Duodenal mucosa (tissue), 2 donors: ENCODE measurements at regions not wholly inside any gene's neighbourhood (a gene's known extent, or its start where the extent isn't known, plus 50 kb on each side); places are given as distances from the start of the nearest gene placed in this dataset.
"Not testable (repeated sequence)": the region's sequence is repeated elsewhere in the genome, so short reads cannot be mapped to it uniquely, and the experiment has no call there.

Experiments
- H3K27ac ChIP-seq: one replicate; pipeline ENCODE4 v1.7.0; 2013; ENCODE audit warnings: low read depth, low read length
- H3K27me3 ChIP-seq, 2 donors: one replicate each; pipeline ENCODE4 v1.7.0; 2013; ENCODE audit warnings: low read length in 2 of 2, control low read depth in 1 of 2; ENCODE audit not compliant: insufficient read depth in 2 of 2, control insufficient read depth in 1 of 2
- H3K36me3 ChIP-seq, 2 donors: one replicate each; pipeline ENCODE4 v1.7.0; 2013; ENCODE audit warnings: low read length in 2 of 2, control low read depth in 1 of 2; ENCODE audit not compliant: insufficient read depth in 2 of 2, control insufficient read depth in 1 of 2
- H3K4me1 ChIP-seq, 2 donors: one replicate each; pipeline ENCODE4 v1.7.0; 2013; ENCODE audit warnings: low read length in 2 of 2, control low read depth in 1 of 2; ENCODE audit not compliant: insufficient read depth in 2 of 2, control insufficient read depth in 1 of 2
- H3K4me3 ChIP-seq, 2 donors: one replicate each; pipeline ENCODE4 v1.7.0; 2013; ENCODE audit warnings: low read length in 2 of 2, low read depth in 1 of 2
- H3K9ac ChIP-seq, 2 donors: one replicate each; pipeline ENCODE4 v1.7.0; 2013; ENCODE audit warnings: low read length in 2 of 2, low read depth in 1 of 2
- H3K9me3 ChIP-seq, 2 donors: one replicate each; pipeline ENCODE4 v1.7.0; 2013; ENCODE audit warnings: low read length in 2 of 2, control low read depth in 1 of 2; ENCODE audit not compliant: control insufficient read depth in 1 of 2

- H3K9me3 ChIP-seq = no peaks in the 10 kb centered on the region
- H3K9ac ChIP-seq = no peak overlapping the region
- no peaks in the 10 kb centered on the region for H3K36me3 ChIP-seq
- no peak overlapping the region for H3K4me3 ChIP-seq
- no peaks in the 10 kb centered on the region for H3K4me1 ChIP-seq
- H3K27me3 ChIP-seq = no peaks in the 10 kb centered on the region
- H3K27ac ChIP-seq = no peak overlapping the region
Observed at GRCh38 chr12:16789204-16789790, 183.3 kb upstream of the LMO3 start.

- H3K27ac ChIP-seq = no peak overlapping the region
- H3K36me3 ChIP-seq = no peaks in the 10 kb centered on the region
Observed at GRCh38 chr12:16788506-16789203, 182.7 kb upstream of the LMO3 start.

GRCh38 chr12:16785953-16786352 lies 180.0 kb upstream of the LMO3 start:
- Histone ChIP-seq H3K27ac (no peak overlapping the region), H3K9me3 (no peaks in the 10 kb centered on the region), H3K27me3 (no peaks in the 10 kb centered on the region), H3K9ac (no peak overlapping the region), H3K36me3 (no peaks in the 10 kb centered on the region), H3K4me1 (no peaks in the 10 kb centered on the region), H3K4me3 (no peak overlapping the region)

More at GRCh38 chr12:16788506-16789203, 182.7 kb upstream of the LMO3 start:
- Histone ChIP-seq H3K9me3 (no peaks in the 10 kb centered on the region), H3K4me1 (no peaks in the 10 kb centered on the region), H3K27me3 (no peaks in the 10 kb centered on the region), H3K9ac (no peak overlapping the region), H3K4me3 (no peak overlapping the region)

GRCh38 chr12:16785524-16785923 lies 179.6 kb upstream of the LMO3 start:
- H3K27ac ChIP-seq = no peak overlapping the region
- no peaks in the 10 kb centered on the region for H3K36me3 ChIP-seq
- H3K4me1 ChIP-seq = no peaks in the 10 kb centered on the region
- no peak overlapping the region for H3K4me3 ChIP-seq
- H3K9ac ChIP-seq = no peak overlapping the region
- H3K9me3 ChIP-seq = no peaks in the 10 kb centered on the region
- no peaks in the 10 kb centered on the region for H3K27me3 ChIP-seq

GRCh38 chr12:16769129-16769528 lies 163.2 kb upstream of the LMO3 start:
- H3K4me1 ChIP-seq, H3K4me3 ChIP-seq, H3K9me3 ChIP-seq, H3K36me3 ChIP-seq, H3K27me3 ChIP-seq, H3K9ac ChIP-seq, H3K27ac ChIP-seq: not testable (repeated sequence)

- Histone ChIP-seq H3K36me3 (no peaks in the 10 kb centered on the region), H3K9ac (no peak overlapping the region), H3K27ac (no peak overlapping the region), H3K4me1 (no peaks in the 10 kb centered on the region), H3K4me3 (no peak overlapping the region), H3K27me3 (no peaks in the 10 kb centered on the region), H3K9me3 (no peaks in the 10 kb centered on the region)
Observed at GRCh38 chr12:16766736-16767135, 160.8 kb upstream of the LMO3 start.

- Histone ChIP-seq H3K27ac (no peak overlapping the region), H3K4me1 (no peaks in the 10 kb centered on the region), H3K36me3 (no peaks in the 10 kb centered on the region), H3K9ac (no peak overlapping the region), H3K9me3 (no peaks in the 10 kb centered on the region), H3K4me3 (no peak overlapping the region), H3K27me3 (no peaks in the 10 kb centered on the region)
Observed at GRCh38 chr12:16763901-16764300, 157.9 kb upstream of the LMO3 start.

- no peak overlapping the region for H3K9ac ChIP-seq
- no peaks in the 10 kb centered on the region for H3K9me3 ChIP-seq
- H3K4me3 ChIP-seq = no peak overlapping the region
- no peaks in the 10 kb centered on the region for H3K4me1 ChIP-seq
- no peak overlapping the region for H3K27ac ChIP-seq
- H3K27me3 ChIP-seq = no peaks in the 10 kb centered on the region
- H3K36me3 ChIP-seq = no peaks in the 10 kb centered on the region
Observed at GRCh38 chr12:16756833-16757555, 151.0 kb upstream of the LMO3 start.

GRCh38 chr12:16730772-16731171 lies 124.8 kb upstream of the LMO3 start:
- Histone ChIP-seq H3K27ac (no peak overlapping the region), H3K4me1 (no peaks in the 10 kb centered on the region), H3K27me3 (no peaks in the 10 kb centered on the region), H3K9me3 (no peaks in the 10 kb centered on the region), H3K36me3 (no peaks in the 10 kb centered on the region), H3K4me3 (no peak overlapping the region), H3K9ac (no peak overlapping the region)

GRCh38 chr12:16726879-16727278 lies 120.9 kb upstream of the LMO3 start:
- Histone ChIP-seq H3K4me1 (no peaks in the 10 kb centered on the region), H3K27me3 (no peaks in the 10 kb centered on the region)

More at GRCh38 chr12:16726879-16727278, 120.9 kb upstream of the LMO3 start:
- Histone ChIP-seq H3K9me3 (no peaks in the 10 kb centered on the region), H3K4me3 (no peak overlapping the region), H3K9ac (no peak overlapping the region), H3K27ac (no peak overlapping the region), H3K36me3 (no peaks in the 10 kb centered on the region)
